COLO668 (cell line): ENCODE measurements at regions not wholly inside any gene's neighbourhood (a gene's known extent, or its start where the extent isn't known, plus 50 kb on each side); places are given as distances from the start of the nearest gene placed in this dataset.

Source experiments
- DNase-seq: peaks from one replicate; lab custom pipeline; 2025; ENCODE audit not compliant: unreplicated experiment; lab: John Stamatoyannopoulos, UW

DNA sequence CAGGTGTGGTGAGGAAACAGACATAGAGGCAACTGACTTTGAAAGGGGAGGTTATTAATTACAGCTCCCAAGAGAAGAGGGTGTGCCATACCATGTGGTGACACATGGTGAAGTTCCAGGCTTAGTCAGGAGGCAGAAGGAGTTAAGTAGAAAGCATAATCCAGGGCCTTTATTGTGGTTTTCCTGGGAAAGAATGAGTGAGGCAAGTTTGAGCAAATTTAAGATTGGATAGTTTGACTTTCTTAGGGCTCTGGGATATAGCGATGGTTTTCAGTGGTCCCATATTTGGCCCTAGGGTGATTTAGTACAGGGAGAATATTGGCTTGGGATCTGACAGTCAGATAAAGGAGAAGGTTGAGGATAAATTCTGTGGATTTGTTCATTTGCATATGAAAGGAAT, 495.9 kb upstream of the FSTL5 start:
- DNase-seq: no peak

DNA sequence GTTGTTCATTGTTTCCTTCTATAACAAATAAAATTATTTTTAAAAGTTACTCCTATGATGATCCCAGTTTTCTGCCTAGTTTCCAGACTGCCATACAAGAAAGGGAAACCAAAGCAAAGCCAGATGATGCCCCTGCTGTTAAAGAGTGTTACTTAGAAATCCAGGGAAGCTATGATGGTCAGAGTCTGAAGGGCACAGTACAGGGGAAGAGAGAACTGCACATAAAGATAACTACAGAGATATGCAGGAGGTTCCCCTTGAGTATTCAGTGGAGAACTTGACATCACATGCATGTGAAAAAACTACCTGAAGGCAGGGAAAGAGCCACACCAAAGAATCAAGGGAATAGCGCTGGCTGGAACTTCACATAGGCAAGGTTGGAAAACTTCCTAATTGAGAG, 494.2 kb upstream of the FSTL5 start:
- no peak for DNase-seq

DNA sequence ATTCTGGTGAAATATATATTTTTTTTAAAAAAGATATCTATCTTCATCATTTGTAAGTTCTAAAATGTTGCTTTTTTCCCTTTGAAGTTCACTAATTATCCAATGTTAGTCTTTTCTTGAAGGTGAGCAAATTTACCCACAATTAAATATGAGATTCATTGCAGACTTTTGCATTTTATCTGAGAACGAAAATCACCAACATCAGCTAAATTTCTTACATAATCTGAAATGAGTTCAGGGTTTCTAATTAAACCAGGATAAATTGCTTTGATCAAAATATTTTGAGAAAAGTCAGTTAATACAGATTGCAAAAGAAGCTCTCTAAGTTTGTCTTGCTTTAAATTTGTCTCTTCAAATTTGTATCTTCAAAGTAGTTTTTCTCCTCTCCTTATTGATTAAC, 486.4 kb upstream of the FSTL5 start:
- no peak for DNase-seq

DNA sequence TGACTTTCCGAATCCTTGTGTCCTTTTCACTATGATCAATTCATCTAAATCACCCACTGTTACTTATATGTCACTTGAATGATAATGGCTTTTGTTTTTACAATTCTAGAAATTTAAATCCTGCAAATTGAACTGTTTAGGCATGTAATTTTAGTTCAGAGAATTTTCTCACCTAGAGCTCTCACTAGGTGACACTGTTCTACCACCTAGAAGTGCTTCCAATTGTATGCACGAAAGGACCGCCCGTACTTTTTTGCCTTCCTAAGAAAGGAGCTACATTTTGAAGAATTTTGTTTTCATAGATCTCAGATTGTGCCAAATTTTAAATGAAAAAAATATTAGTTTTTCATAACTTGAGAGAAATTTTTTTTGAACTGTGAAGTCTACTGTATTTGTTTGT, 481.6 kb upstream of the FSTL5 start:
- no peak for DNase-seq

DNA sequence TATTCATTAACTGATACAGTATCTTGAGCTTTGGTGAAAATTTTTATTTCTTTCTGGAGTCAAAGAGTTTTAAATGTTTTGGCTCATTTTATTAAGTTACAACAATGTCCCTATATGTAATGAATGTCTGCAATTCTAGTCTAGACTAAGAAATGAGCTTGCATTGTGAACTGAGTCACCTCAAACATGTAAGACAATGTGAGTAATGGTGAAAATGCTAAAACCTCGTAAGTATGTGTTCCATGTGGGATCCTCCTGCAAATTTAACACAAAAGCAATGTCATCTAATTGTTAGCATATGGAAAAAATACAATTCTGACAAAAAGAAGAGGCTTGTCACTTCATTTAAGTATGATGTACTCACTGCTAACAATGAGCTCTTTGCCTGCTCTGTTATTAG, 480.5 kb upstream of the FSTL5 start:
- no peak for DNase-seq

DNA sequence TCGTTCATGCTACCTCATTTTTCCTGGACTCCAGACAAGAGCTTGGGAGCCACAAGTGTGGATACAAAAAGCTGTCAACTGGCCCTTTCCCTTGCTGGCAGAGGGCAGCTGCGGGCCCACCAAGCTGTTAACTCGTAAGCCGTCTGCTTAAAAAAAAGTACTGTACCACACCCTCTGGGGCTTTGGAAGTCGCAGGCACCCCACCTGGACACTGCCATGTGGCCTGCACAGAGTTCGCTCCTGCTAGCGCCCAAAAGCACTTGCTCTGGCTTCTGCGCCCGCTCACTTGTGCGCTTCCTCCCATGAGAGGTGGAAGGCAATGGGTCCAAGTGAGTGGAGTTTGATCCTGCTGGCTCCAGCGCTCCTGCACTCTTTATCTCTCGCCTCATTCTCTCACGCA, 476.4 kb upstream of the FSTL5 start:
- DNase-seq: no peak

DNA sequence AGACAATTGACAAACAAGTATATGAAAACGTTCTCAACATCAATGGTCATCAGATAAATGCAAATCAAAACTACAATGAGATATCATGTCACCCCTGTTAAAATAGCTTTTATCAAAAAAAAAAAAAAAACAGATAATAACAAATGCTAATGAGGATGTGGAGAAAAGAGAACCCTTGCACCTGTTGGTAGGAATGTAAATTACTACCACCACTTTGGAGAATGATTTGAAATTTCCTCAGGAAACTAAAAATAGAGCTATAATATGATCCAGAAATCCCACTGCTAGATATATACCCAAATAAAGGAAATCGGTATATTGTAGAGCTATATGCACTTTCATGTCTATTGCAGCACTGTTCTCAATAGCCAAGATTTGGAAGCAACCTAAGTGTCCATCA, 470.6 kb upstream of the FSTL5 start:
- DNase-seq: no peak

DNA sequence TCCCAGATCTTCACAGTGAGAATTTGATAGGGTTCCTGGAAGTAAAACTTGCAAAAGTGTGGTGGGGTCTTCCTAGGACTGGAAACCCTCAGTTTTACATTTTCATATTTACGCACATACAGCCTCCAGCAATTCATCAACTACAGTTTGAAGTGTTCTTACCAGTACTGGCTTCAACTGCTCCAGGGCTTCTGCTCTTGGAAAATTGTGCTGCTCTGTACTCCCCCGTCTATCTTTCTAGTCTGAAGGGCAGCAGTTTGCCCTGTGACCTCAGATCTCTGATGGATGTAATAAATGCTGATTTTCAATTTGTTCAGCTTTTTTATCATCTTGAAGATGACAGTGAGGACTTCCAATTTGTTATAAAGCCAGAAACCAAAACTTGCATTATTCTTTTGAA, 458.9 kb upstream of the FSTL5 start:
- DNase-seq: no peak

DNA sequence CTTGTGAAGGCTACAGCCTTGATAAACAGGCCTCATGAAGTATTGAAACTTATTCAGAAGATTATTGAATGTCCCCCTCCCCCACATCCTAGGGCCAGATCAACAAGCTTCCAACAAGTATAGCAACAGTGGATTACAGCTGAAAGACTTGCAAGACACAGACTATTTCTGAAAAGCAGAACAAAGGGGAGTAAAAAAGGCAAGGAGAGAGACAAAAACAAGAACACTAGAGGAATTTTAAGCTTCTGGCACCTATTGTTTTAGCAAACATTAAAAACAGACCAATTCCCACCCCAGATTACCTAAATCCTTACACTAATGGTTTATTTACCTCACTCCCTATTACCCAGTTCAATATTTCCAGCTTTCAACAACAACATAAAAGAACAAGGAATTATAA, 446.3 kb upstream of the FSTL5 start:
- DNase-seq: no peak

DNA sequence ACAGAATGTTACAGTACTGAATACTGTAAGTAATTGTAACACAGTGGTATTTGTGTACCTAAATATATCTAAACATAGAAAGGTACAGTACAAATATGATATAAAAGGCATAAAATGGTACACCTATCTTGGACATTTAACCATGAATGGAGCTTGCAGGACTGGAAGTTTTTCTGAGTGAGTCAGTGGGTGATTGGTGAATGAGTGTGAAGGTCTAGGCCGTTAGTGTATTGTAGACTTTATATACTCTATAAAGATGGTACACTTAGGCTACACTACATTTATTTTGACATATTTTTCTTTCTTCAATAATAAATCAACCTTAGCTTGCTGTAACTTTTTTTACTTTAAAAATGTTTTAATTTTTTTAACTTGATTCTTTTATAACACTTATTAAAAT, 422.5 kb upstream of the FSTL5 start:
- no peak for DNase-seq

DNA sequence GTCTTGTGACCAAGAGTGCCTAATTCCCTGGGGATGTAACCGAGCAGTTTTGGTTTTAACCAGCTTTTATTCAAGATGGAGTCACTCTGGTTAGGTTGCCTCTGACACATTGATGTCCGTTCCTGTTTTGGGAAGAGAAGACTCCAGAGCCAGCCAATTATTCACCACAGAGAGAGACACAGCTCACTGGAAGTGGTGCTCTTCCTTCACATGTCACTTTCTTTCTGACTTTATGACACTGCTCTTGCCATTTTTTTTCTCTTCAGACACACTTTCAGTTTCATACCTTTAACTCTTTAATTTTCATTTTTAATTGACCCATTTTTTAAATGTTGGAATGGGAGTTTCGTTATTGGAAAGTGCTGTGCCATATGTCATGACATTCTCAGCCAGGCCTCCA, 418.4 kb upstream of the FSTL5 start:
- DNase-seq: no peak

DNA sequence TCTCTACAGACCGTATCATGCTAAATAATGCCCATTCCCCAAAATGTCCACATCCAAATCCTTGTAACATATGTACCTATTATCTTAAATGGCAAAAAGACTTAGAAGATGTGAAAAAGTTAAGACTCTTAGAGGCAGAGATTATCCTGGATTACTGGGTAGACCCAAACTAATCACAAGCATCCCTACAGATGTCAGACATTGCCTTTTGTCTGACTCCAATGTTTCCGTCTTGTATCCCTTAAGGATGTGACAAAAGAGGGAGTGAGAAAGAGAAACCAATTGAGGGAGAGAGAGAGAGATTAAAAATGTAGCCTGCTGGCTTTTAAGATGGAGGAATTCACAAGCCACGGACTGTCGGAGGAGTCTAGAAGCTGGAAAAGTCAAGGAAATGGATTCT, 401.9 kb upstream of the FSTL5 start:
- no peak for DNase-seq

DNA sequence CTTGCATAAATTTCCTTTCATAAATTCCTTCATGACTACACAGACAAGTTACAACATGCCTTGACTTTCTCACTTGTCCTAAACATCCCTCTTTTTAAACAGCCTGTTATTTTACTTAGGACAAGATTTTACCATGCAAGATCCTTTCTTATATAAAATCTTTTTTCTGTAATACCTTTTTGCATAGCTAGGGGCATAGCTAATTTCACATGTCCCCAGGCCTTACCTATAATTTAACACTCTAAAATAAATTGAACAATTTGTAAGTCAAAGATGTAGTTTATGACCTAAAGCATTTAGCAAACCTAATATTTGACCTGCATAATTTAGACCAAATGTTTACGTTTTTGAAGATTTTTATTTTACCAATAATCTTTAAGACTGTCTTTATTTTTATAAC, 396.3 kb upstream of the FSTL5 start:
- DNase-seq: no peak

DNA sequence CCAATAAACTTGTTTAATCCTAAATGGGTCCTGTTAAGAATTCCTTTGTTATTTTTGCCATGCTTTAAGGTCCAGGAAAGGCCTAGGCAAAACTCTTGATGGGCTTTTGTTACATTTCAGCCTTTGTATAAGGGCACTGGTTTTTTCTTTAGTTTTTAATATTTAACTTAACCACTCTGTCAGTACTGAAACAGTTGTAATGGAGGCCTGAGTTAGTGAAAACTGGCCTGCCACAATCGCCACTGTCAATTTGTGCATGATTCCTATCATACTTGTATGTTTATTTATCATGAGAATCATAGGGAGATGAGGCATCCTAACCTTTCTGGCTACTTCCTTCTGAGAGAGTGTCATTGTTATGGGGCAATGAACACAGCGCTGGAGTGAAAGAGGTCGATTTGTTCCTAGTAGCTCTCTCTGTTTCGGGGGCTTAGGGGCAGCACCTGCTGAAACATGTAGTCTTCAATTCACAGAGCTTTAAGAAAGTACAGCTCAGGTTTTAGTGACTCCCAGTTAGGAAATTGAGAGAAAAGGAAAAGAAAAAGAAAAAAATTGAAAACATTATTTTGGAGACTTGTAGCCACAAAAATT, 393.8 kb upstream of the FSTL5 start:
- DNase-seq: no peak

DNA sequence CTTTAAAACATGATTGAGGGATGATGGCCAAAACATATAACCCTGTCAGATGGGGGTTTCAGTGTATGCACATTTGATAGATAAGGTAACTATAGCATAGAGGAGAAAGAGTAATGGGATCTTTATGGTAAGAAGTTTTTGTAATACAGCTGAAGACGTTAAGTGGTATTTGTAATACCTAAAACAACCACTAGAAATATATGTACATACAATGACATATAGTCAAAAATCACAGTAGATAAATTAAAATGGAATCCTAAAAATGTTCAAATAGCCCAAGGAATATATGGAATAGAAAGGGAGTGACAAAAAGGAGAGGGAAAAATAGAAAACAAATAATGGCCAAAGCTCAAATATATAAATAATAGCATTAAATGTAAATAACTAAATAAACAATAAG, 371.3 kb upstream of the FSTL5 start:
- DNase-seq: no peak

DNA sequence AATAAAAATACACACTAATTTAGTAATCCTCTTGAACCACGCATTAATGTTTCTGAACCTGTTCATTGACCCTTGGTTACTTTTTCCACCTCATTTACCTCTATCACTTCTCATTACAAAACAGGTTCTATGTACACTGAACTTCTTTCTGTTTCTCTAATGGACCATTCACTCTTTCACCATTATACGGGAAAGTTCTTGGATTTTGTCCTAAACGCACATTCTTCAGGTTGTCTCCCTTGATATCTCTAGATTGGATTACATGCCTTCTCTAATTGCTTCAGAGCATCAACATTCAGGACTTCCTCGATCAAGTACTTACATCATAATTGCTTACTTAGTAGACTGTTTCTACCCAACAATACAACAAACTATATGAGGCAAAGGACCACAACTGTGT, 359.4 kb upstream of the FSTL5 start:
- DNase-seq: no peak

DNA sequence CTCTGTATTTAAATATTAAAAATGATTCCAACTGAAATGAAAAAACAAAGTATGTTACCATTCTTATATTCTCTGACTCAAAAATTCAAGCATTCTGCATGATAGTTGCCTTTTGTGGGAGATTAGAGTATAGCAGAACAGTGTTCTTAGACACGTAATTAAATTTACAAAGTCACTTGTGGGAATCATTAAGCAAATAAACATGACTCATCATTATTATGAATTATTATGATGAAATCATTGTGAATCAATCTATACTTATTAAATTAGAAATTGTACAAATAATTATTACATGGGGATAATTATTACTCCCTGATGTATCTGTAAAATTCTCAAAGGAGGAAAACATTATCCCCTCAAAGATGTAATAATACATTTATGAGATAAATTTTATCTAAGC, 358.9 kb upstream of the FSTL5 start:
- DNase-seq: no peak

DNA sequence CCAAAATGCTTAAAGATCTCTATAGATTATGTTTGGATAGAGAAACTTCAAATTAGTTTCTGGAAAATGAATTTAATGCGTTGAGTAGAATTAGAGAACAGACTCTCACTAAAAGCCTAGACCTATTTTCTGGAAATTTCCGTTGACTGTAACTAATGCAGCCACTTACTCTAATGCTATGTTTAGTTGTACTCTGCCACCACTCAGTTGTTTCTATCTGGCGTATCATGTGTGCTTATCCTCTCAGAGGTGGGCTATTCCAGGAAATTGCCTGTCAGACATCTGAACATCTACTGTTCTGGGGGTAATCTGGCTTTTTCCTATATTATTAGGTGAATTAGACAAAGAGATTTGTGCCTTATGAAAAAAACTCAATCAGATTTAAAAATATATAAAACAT, 347.1 kb upstream of the FSTL5 start:
- no peak for DNase-seq

DNA sequence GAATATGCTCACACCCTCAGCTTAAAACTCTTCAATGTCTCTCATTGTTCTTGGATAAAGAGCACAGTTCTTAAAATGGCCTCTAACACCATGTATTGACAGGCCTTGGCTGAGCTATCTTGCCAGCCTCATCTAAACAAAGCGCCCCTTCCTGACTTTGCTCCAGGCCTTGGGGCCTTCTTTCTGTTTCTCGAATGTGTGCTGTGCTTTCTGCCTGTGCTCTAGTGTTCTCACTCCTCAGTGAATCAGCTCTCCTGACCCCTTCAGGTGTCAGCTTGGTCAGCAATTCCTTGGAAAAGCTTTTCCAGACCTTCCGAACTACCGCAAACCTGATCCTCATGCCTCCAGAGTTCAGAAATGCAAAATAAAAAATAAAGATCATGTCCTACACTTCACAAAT, 346.3 kb upstream of the FSTL5 start:
- DNase-seq: no peak

DNA sequence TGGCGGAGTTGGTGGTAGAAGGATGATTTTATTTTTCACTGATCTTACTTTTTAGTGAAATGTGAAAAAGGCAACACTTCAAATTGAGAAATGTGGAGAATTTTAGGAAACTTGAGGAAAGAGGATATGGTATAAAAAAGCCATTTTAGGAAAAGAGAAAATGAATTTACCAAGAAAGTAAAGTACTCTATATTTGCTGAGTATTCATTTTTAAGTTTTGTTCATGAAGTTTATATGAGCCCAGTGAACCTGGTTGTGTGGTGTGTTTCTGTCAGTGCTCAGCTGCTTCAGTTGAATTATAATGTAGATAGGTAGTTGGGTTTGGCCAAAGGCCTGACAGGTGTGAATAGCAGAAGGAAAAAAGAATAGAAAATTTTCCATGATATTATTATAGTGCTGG, 345.5 kb upstream of the FSTL5 start:
- DNase-seq: no peak

DNA sequence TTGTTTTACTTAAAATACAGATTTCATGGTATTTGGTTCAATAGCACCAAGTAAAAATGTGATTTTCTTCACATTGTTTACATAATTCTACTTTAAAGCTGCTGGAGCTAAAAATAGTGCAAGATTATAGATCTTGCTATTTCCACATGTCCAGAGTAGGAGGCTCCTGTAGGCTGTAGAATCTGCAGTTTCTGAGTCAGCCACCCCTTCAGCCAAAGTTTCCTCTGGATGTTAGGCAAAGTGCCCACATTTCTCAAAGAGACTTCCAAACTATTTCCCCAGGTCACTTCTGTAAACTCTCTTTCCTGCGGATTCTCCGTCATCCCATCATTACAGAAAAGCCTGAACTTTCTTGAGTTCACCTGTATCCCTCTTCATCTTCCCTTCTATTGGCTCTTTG, 342.5 kb upstream of the FSTL5 start:
- DNase-seq: no peak

DNA sequence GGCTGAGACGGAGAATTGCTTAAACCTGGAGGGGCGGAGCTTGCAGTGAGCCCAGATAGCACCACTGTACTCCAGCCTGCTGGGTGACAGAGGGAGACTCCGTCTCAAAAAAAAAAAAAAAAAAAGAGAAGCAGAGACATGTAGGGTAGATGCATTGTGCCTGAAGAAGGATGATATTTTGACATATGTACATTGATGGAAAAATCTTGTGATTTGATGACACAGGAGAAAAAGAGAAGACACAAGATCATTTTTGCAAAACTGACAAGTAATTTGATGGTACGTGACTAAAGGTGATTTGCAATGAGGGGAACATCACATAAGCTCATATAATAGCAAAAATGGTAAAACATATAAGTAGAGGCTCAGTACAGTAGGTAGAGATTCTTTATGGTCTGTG, 340.1 kb upstream of the FSTL5 start:
- no peak for DNase-seq

DNA sequence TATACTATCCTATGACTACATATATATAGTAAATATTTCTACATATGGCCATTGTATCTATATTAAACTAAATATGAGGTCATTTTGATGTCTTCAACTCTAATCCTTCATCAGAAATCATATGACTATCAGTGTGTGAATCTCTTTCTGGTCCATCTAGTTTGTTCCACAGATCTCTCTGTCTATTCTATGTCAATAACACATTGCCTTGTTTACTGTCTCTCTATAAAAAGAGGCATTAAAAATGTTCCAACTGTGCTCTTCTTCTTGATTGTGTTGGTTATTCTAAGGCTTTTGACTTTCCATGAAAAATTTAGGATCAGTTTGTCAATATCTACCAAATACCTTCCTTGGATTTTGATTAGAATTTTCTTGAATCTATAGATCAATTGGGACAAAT, 338.3 kb upstream of the FSTL5 start:
- no peak for DNase-seq

DNA sequence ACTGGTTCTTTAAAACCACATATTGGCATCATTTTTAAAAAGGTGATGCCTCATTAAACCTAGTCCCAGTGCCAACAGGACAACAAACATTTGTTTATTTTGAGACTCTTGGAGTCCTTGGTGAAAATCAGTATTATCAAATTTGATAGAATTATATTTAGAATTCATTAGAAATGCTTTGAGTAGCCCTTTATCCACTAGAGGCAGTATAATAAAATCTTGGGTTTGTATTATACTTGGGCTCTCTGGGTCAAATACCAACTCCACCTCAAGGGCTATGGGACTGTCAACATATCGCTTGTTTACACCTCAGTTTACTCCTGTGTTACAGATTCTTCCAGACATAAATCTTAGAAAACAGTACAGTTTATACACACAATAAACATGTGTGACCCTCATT, 335.7 kb upstream of the FSTL5 start:
- DNase-seq: no peak
